GM19043 (cell line): ENCODE measurements at regions not wholly inside any gene's neighbourhood (a gene's known extent, or its start where the extent isn't known, plus 50 kb on each side); places are given as distances from the start of the nearest gene placed in this dataset.
"Not testable (repeated sequence)": the region's sequence is repeated elsewhere in the genome, so short reads cannot be mapped to it uniquely, and the experiment has no call there.

Source experiments
- ATAC-seq: cut with Tn5 transposase; IDR thresholded peaks from one replicate; pipeline ENCODE4 v1.9.1; 2021; ENCODE audit warnings: low read depth; ENCODE audit not compliant: unreplicated experiment

- no peak for ATAC-seq
Observed at GRCh38 chr10:33715303-33715975, 381.0 kb upstream of the NRP1 start.

- ATAC-seq = no peak
Observed at GRCh38 chr10:33712825-33713224, 378.4 kb upstream of the NRP1 start.

- no peak for ATAC-seq
Observed at GRCh38 chr10:33710006-33710405, 375.5 kb upstream of the NRP1 start.

- no peak for ATAC-seq
Observed at GRCh38 chr10:33709008-33709753, 374.7 kb upstream of the NRP1 start.

- no peak for ATAC-seq
Observed at GRCh38 chr10:33708561-33708960, 374.1 kb upstream of the NRP1 start.

GRCh38 chr10:33706746-33707145 lies 372.3 kb upstream of the NRP1 start:
- no peak for ATAC-seq

GRCh38 chr10:33706191-33706590 lies 371.7 kb upstream of the NRP1 start:
- ATAC-seq = no peak

- no peak for ATAC-seq
Observed at GRCh38 chr10:33704214-33704830, 369.9 kb upstream of the NRP1 start.

- ATAC-seq = no peak
Observed at GRCh38 chr10:33703501-33704213, 369.2 kb upstream of the NRP1 start.

- ATAC-seq = no peak
Observed at GRCh38 chr10:33698033-33698432, 363.6 kb upstream of the NRP1 start.

- no peak for ATAC-seq
Observed at GRCh38 chr10:33697016-33697415, 362.5 kb upstream of the NRP1 start.

- no peak for ATAC-seq
Observed at GRCh38 chr10:33695536-33695935, 361.1 kb upstream of the NRP1 start.

- not testable (repeated sequence) for ATAC-seq
Observed at GRCh38 chr10:33690536-33690935, 356.1 kb upstream of the NRP1 start.

- no peak for ATAC-seq
Observed at GRCh38 chr10:33688506-33688905, 354.0 kb upstream of the NRP1 start.

- no peak for ATAC-seq
Observed at GRCh38 chr10:33684211-33684611, 349.7 kb upstream of the NRP1 start.

- no peak for ATAC-seq
Observed at GRCh38 chr10:33681595-33681994, 347.1 kb upstream of the NRP1 start.

- no peak for ATAC-seq
Observed at GRCh38 chr10:33680036-33680435, 345.6 kb upstream of the NRP1 start.

- no peak for ATAC-seq
Observed at GRCh38 chr10:33676606-33677339, 342.3 kb upstream of the NRP1 start.

GRCh38 chr10:33674986-33675599 lies 340.6 kb upstream of the NRP1 start:
- ATAC-seq = no peak

GRCh38 chr10:33674491-33674890 lies 340.0 kb upstream of the NRP1 start:
- ATAC-seq = no peak
